Daoy (cell line): ENCODE measurements at regions not wholly inside any gene's neighbourhood (a gene's known extent, or its start where the extent isn't known, plus 50 kb on each side); places are given as distances from the start of the nearest gene placed in this dataset.

Experiments
- DNase-seq: peaks from one replicate; pipeline ENCODE4 v3.0.0-alpha.2; 2015; ENCODE audit warnings: low read depth

- no peak for DNase-seq
Measured at GRCh38 chr2:111636905-111637304, 247.1 kb downstream of the ANAPC1 start.

- no peak for DNase-seq
Measured at GRCh38 chr2:111638274-111638877, 245.6 kb downstream of the ANAPC1 start.

GRCh38 chr2:111640480-111640879 is 243.5 kb downstream of the ANAPC1 start:
- no peak for DNase-seq

GRCh38 chr2:111642586-111643327 is 241.2 kb downstream of the ANAPC1 start:
- no peak for DNase-seq

GRCh38 chr2:111643759-111644158 is 240.2 kb downstream of the ANAPC1 start:
- DNase-seq = no peak

- DNase-seq = no peak
Measured at GRCh38 chr2:111647359-111647758, 236.6 kb downstream of the ANAPC1 start.

GRCh38 chr2:111652038-111652437 is 232.0 kb downstream of the ANAPC1 start:
- DNase-seq = no peak

- DNase-seq = no peak
Measured at GRCh38 chr2:111652681-111653080, 231.3 kb downstream of the ANAPC1 start.

- DNase-seq = no peak
Measured at GRCh38 chr2:111653103-111653624, 230.8 kb downstream of the ANAPC1 start.

GRCh38 chr2:111653913-111654312 is 230.1 kb downstream of the ANAPC1 start:
- no peak for DNase-seq

GRCh38 chr2:111654829-111655228 is 229.2 kb downstream of the ANAPC1 start:
- DNase-seq = no peak

- no peak for DNase-seq
Measured at GRCh38 chr2:111656436-111656835, 227.6 kb downstream of the ANAPC1 start.

- DNase-seq = no peak
Measured at GRCh38 chr2:111656894-111657293, 227.1 kb downstream of the ANAPC1 start.

- DNase-seq = no peak
Measured at GRCh38 chr2:111657351-111657975, 226.5 kb downstream of the ANAPC1 start.

- peak; percentile 70 for DNase-seq
Measured at GRCh38 chr2:111659361-111660333, 224.3 kb downstream of the ANAPC1 start.

GRCh38 chr2:111660811-111661210 is 223.2 kb downstream of the ANAPC1 start:
- DNase-seq = no peak

- no peak for DNase-seq
Measured at GRCh38 chr2:111661286-111661940, 222.6 kb downstream of the ANAPC1 start.

GRCh38 chr2:111662039-111662770 is 221.8 kb downstream of the ANAPC1 start:
- peak; percentile 37 for DNase-seq

- DNase-seq = no peak
Measured at GRCh38 chr2:111662771-111663470, 221.1 kb downstream of the ANAPC1 start.
